ENCODE measurements at regions not wholly inside any gene's neighbourhood (a gene's known extent, or its start where the extent isn't known, plus 50 kb on each side); places are given as distances from the start of the nearest gene placed in this dataset.
"Not testable (repeated sequence)": the region's sequence is repeated elsewhere in the genome, so short reads cannot be mapped to it uniquely, and the experiment has no call there.

GRCh38 chr11:80330264-80330663, 889.4 kb upstream of the TENM4 start:
- no peak for DNase-seq (ENCODE audit: low read depth)

- DNase-seq (ENCODE audit: low read depth) = no peak
Observed at GRCh38 chr11:80328774-80329173, 887.9 kb upstream of the TENM4 start.

- no peak for DNase-seq (ENCODE audit: low read depth)
Observed at GRCh38 chr11:80327956-80328614, 887.3 kb upstream of the TENM4 start.

- no peak for DNase-seq (ENCODE audit: low read depth)
Observed at GRCh38 chr11:80321786-80322185, 881.0 kb upstream of the TENM4 start.

- no peak for DNase-seq (ENCODE audit: low read depth)
Observed at GRCh38 chr11:80320765-80321164, 879.9 kb upstream of the TENM4 start.

GRCh38 chr11:80320226-80320625, 879.4 kb upstream of the TENM4 start:
- no peak for DNase-seq (ENCODE audit: low read depth)

- DNase-seq (ENCODE audit: low read depth) = no peak
Observed at GRCh38 chr11:80317612-80318011, 876.8 kb upstream of the TENM4 start.

GRCh38 chr11:80315200-80315599, 874.4 kb upstream of the TENM4 start:
- DNase-seq (ENCODE audit: low read depth) = no peak

GRCh38 chr11:80309301-80309700, 868.5 kb upstream of the TENM4 start:
- DNase-seq (ENCODE audit: low read depth) = no peak

- no peak for DNase-seq (ENCODE audit: low read depth)
Observed at GRCh38 chr11:80307676-80308075, 866.8 kb upstream of the TENM4 start.

- no peak for DNase-seq (ENCODE audit: low read depth)
Observed at GRCh38 chr11:80297858-80298632, 857.2 kb upstream of the TENM4 start.

- DNase-seq (ENCODE audit: low read depth) = no peak
Observed at GRCh38 chr11:80293293-80293692, 852.5 kb upstream of the TENM4 start.

GRCh38 chr11:80284946-80285785, 844.3 kb upstream of the TENM4 start:
- no peak for DNase-seq (ENCODE audit: low read depth)

GRCh38 chr11:80282643-80283042, 841.8 kb upstream of the TENM4 start:
- no peak for DNase-seq (ENCODE audit: low read depth)

GRCh38 chr11:80281194-80281593, 840.4 kb upstream of the TENM4 start:
- DNase-seq (ENCODE audit: low read depth) = no peak

- DNase-seq (ENCODE audit: low read depth) = no peak
Observed at GRCh38 chr11:80280737-80281136, 839.9 kb upstream of the TENM4 start.

- no peak for DNase-seq (ENCODE audit: low read depth)
Observed at GRCh38 chr11:80261776-80262175, 820.9 kb upstream of the TENM4 start.

- DNase-seq (ENCODE audit: low read depth) = not testable (repeated sequence)
Observed at GRCh38 chr11:80257319-80258015, 816.6 kb upstream of the TENM4 start.

- no peak for DNase-seq (ENCODE audit: low read depth)
Observed at GRCh38 chr11:80255021-80255420, 814.2 kb upstream of the TENM4 start.

- DNase-seq (ENCODE audit: low read depth) = no peak
Observed at GRCh38 chr11:80241766-80242165, 800.9 kb upstream of the TENM4 start.

- no peak for DNase-seq (ENCODE audit: low read depth)
Observed at GRCh38 chr11:80240245-80240644, 799.4 kb upstream of the TENM4 start.

GRCh38 chr11:80239217-80239616, 798.4 kb upstream of the TENM4 start:
- no peak for DNase-seq (ENCODE audit: low read depth)
